Mesendoderm (in vitro differentiated cells): ENCODE measurements at regions not wholly inside any gene's neighbourhood (a gene's known extent, or its start where the extent isn't known, plus 50 kb on each side); places are given as distances from the start of the nearest gene placed in this dataset.
"Not testable (repeated sequence)": the region's sequence is repeated elsewhere in the genome, so short reads cannot be mapped to it uniquely, and the experiment has no call there.

ENCODE experiments used
- DNase-seq: peaks from one replicate; pipeline ENCODE4 v3.0.0; 2013
- H2AK5ac ChIP-seq: 2 replicates; pipeline ENCODE4 v1.6.1; 2013; ENCODE audit warnings: low read length, inconsistent platforms
- H2BK120ac ChIP-seq: 2 replicates; pipeline ENCODE4 v1.6.1; 2013; ENCODE audit warnings: low read depth, mild to moderate bottlenecking, low read length, moderate library complexity, mixed read lengths
- H2BK15ac ChIP-seq: replicated peaks from 2 replicates; pipeline ENCODE4 v1.6.1; 2013; ENCODE audit warnings: low read depth, mild to moderate bottlenecking, moderate library complexity
- H2BK5ac ChIP-seq: 2 replicates; pipeline ENCODE4 v1.6.1; 2013; ENCODE audit warnings: low read length, inconsistent platforms
- H3K18ac ChIP-seq: 2 replicates; pipeline ENCODE4 v1.6.1; 2013; ENCODE audit warnings: mild to moderate bottlenecking, low read length, mixed read lengths
- H3K23ac ChIP-seq: one replicate; pipeline ENCODE4 v1.6.1; 2013; ENCODE audit warnings: low read length
- H3K27ac ChIP-seq: 2 replicates; pipeline ENCODE4 v1.5.1; 2013; ENCODE audit warnings: low read depth, mild to moderate bottlenecking, inconsistent platforms, low read length, moderate library complexity
- H3K27me3 ChIP-seq: 2 replicates; pipeline ENCODE4 v1.6.1; 2013; ENCODE audit warnings: low read length, control low read depth, mild to moderate bottlenecking, inconsistent platforms; ENCODE audit not compliant: insufficient read depth, poor library complexity
- H3K36me3 ChIP-seq: 2 replicates; pipeline ENCODE4 v1.6.1; 2013; ENCODE audit warnings: low read length, inconsistent platforms; ENCODE audit not compliant: control insufficient read depth, insufficient read depth
- H3K4ac ChIP-seq: one replicate; pipeline ENCODE4 v1.6.1; 2013; ENCODE audit warnings: low read depth, mild to moderate bottlenecking, low read length, moderate library complexity
- H3K4me1 ChIP-seq: 2 replicates; pipeline ENCODE4 v1.6.1; 2013; ENCODE audit warnings: low read depth, low read length, inconsistent platforms; ENCODE audit not compliant: control insufficient read depth
- H3K4me2 ChIP-seq: 2 replicates; pipeline ENCODE4 v1.6.1; 2013; ENCODE audit warnings: low read length
- H3K4me3 ChIP-seq: 2 replicates; pipeline ENCODE4 v1.5.1; 2013; ENCODE audit warnings: mild to moderate bottlenecking, low read length
- H3K56ac ChIP-seq: one replicate; pipeline ENCODE4 v1.6.1; 2013; ENCODE audit warnings: low read length
- H3K79me1 ChIP-seq: 2 replicates; pipeline ENCODE4 v1.6.1; 2013; ENCODE audit warnings: low read length, inconsistent platforms
- H3K79me2 ChIP-seq: 2 replicates; pipeline ENCODE4 v1.6.1; 2013; ENCODE audit warnings: mild to moderate bottlenecking, low read length; ENCODE audit not compliant: control insufficient read depth, insufficient read depth
- H3K9ac ChIP-seq: 2 replicates; pipeline ENCODE4 v1.6.1; 2013; ENCODE audit warnings: low read length, inconsistent platforms
- H4K5ac ChIP-seq: one replicate; pipeline ENCODE4 v1.6.1; 2013; ENCODE audit warnings: low read length
- H4K8ac ChIP-seq: one replicate; pipeline ENCODE4 v1.6.1; 2013; ENCODE audit warnings: low read depth, mild to moderate bottlenecking, control low read depth, low read length, moderate library complexity
- WGBS: extraction: QIAGEN DNeasy Blood & Tissue Kit; methylation state at CpG from one replicate; pipeline ENCODE4 v1.1.7; 2013; ENCODE audit warnings: low lambda C conversion rate, missing lambda C conversion rate; ENCODE audit not compliant: insufficient coverage; ENCODE audit errors: extremely low coverage; 5-methylcytosine and 5-hydroxymethylcytosine counted together

DNA sequence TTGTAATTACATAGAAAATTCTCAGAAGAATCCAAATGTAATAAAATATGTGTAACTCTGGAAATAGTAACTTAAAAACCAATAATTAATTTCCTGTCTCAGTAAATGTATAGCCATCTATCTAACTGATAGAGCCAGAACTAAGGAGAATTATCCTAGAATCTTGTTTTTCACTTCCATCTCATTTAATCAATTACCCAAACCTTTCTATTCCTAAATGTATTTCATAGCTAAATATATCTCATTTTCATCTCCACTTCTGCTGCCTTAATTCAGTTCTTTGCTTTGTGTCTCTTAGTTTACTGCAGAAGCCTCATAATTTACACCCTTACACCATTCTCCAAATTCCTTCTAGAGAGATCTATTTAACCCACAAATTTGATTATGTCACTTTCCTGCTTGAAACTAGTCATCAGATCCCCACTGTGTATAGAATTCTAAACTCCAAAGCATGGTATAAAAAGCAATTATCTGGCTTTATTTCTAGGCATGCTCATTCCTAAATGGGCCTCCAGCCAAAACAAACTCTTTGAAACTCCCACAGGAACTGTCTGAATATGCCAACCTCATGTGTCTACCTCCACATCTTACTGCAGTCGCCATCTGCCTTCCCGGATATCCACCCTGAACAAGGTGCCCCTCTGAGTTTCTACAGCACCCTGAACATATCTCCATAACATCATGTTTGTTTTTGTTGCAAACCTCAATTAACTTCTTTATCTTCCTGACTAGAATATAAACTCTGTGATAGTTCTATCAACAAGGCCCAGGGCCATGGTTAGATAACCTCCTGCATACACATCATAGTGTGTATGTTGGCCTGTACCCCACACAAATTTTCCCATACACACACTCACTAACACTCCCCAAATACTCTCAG lies 70.5 kb upstream of the ADTRP start:
- no CpG with 5 or more reads among the region's 2 CpGs for WGBS
- Histone ChIP-seq H2BK120ac (no peak overlapping the region), H2BK5ac (no peak overlapping the region), H3K4me2 (no peak overlapping the region), H3K4ac (no peak overlapping the region), H2BK15ac (no peak overlapping the region), H4K8ac (no peak overlapping the region), H4K5ac (no peak overlapping the region), H3K56ac (no peak overlapping the region), H2AK5ac (no peak overlapping the region), H3K79me2 (no peaks in the 10 kb centered on the region), H3K4me3 (no peak overlapping the region), H3K4me1 (no peaks in the 10 kb centered on the region), H3K79me1 (no peaks in the 10 kb centered on the region), H3K27me3 (no peaks in the 10 kb centered on the region), H3K23ac (no peak overlapping the region), H3K36me3 (no peaks in the 10 kb centered on the region), H3K18ac (no peak overlapping the region), H3K9ac (no peak overlapping the region), H3K27ac (no peak overlapping the region)
- DNase-seq, result no peak

DNA sequence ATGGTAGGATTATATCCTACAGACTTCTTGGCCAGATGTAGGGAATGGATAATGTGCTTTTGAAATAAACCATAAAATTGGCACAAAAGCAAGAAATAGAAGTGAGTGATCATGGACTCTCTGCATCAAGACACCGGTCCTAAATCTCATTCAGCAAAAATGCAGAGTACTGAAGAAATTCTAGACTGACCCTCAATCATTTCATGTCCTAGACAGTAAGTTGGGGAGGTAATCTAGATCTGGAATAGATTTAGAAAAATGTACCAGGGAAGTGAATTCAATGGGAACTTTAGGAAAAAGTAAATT lies 69.7 kb upstream of the ADTRP start:
- H3K4me1 ChIP-seq, result no peaks in the 10 kb centered on the region
- H3K79me1 ChIP-seq, result no peaks in the 10 kb centered on the region
- WGBS, result no CpG with 5 or more reads among the region's 1 CpG
- no peak overlapping the region for H2BK5ac ChIP-seq
- no peak overlapping the region for H2BK120ac ChIP-seq
- no peak overlapping the region for H3K18ac ChIP-seq
- no peaks in the 10 kb centered on the region for H3K27me3 ChIP-seq
- H3K56ac ChIP-seq, result no peak overlapping the region
- H2AK5ac ChIP-seq, result no peak overlapping the region
- no peaks in the 10 kb centered on the region for H3K36me3 ChIP-seq
- no peaks in the 10 kb centered on the region for H3K79me2 ChIP-seq
- no peak overlapping the region for H3K4me3 ChIP-seq
- H2BK15ac ChIP-seq, result no peak overlapping the region
- no peak overlapping the region for H3K4me2 ChIP-seq
- no peak overlapping the region for H3K4ac ChIP-seq
- H4K5ac ChIP-seq, result no peak overlapping the region
- DNase-seq, result no peak
- H3K9ac ChIP-seq, result no peak overlapping the region
- no peak overlapping the region for H3K27ac ChIP-seq
- no peak overlapping the region for H3K23ac ChIP-seq
- H4K8ac ChIP-seq, result no peak overlapping the region

DNA sequence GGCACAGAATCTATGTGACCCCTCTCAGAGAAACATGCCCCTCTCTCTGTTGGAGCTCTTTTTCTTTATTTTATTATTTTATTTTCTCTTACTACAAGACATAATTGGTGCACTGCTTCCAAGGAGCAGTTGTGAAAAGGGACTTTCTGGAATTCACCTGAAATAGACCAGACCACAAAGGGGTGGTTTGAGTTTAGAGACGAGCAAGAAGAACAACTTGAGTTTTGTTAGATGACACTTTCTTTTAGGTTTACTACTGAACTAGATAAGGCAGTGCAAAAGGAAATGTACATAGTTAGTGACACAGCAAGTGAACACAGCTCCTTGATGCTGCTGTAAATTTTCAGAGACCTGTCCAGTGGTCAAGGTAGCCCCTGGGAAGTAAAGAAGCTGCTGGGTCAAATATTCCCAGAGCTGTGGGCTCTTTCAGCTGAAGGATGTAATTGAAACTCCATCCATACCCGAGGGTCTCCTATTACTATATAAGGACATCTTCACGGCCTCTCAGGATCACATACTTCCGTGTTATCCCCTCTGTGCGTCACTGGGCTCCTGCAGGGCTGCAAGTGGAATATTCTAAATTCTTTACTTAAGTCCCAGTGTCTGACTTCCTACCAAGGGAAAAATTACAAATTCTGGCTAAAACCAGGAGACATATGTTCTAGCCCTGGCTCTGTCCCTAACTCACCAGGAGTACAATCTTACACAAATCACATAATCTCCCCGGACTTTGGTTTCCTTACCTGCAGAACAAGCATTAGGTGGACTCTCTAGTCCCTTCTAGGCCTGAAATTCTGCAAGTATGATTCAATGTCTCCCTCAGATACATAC lies 69.1 kb upstream of the ADTRP start:
- Histone ChIP-seq H2AK5ac (no peak overlapping the region), H3K79me1 (no peaks in the 10 kb centered on the region), H3K79me2 (no peaks in the 10 kb centered on the region), H3K4me3 (no peak overlapping the region), H3K4me2 (no peak overlapping the region), H2BK15ac (no peak overlapping the region), H2BK5ac (no peak overlapping the region), H3K4ac (no peak overlapping the region), H3K18ac (peak overlapping the region; percentile 3), H4K8ac (no peak overlapping the region), H3K27ac (no peak overlapping the region), H3K36me3 (no peaks in the 10 kb centered on the region), H2BK120ac (no peak overlapping the region), H3K23ac (no peak overlapping the region), H3K56ac (no peak overlapping the region), H4K5ac (no peak overlapping the region), H3K27me3 (no peaks in the 10 kb centered on the region), H3K4me1 (no peaks in the 10 kb centered on the region), H3K9ac (no peak overlapping the region)
- peak; percentile 69 for DNase-seq
- no CpG with 5 or more reads among the region's 6 CpGs for WGBS

DNA sequence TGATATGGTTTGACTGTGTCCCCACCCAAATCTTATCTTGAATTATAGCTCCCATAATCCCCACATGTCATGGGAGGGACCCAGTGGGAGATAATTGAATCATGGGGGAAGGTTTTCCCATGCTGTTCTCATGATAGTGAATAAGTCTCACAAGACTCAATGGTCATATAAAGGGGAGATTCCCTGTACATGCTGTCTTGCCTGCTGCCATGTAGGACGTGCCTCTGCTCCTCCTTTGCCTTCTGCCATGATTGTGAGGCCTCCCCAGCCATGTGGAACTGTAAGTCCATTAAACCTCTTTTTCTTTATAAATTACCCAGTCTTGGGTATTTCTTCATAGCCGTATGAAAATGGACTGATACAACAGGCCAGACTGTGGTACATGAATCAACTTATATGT lies 68.5 kb upstream of the ADTRP start:
- H3K4me2 ChIP-seq, H3K27me3 ChIP-seq, H3K56ac ChIP-seq, H2BK120ac ChIP-seq, H3K79me2 ChIP-seq, H3K27ac ChIP-seq, DNase-seq, H3K23ac ChIP-seq, H2BK15ac ChIP-seq, H3K18ac ChIP-seq, H4K5ac ChIP-seq, H3K4me1 ChIP-seq, H3K79me1 ChIP-seq, H2AK5ac ChIP-seq, H3K9ac ChIP-seq, H3K4me3 ChIP-seq, H4K8ac ChIP-seq, H2BK5ac ChIP-seq, H3K36me3 ChIP-seq: not testable (repeated sequence)
- H3K4ac ChIP-seq, result peak overlapping the region; percentile 24
- no CpG with 5 or more reads among the region's 2 CpGs for WGBS

DNA sequence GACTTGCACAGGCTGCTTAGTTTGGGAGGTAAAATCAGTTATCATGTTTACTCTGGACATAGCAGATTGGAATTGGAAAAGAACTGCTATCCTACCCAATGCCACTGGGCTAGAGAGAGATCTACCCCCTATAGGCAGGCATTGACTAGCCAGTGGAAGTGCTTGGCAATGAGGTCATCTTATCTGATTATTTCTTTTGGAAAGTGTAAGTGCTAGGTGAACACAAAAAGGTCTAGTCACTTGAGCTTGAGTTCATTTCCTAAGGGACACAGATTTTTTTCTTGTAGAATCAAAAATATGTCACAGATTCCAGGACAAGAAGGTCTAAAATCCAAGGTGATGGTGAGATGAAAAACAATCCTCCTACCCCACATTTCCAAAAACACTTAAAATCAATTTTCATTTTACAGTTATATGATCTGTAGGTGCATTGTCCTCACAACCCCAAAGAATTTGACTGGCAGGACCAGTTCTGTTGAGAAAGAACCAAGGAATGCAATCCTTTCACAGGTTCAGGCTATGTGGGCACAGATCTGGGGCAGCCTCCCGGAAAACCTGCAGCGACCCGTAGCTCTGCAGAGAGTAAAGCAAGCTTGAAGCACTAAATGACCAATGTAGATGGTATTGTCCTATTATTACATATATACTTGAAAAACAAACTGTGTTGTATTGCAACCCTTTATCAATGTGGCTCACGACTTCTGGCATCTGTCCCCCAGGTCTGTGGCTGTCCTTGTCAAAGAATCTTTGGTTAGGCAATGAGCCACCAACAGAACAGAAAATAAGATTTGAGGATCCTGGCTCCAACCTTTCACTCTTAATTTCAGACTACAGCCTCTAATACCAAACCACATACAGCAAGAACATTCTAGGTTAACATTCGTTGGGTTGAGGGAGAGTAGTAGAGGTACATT lies 67.3 kb upstream of the ADTRP start:
- no peaks in the 10 kb centered on the region for H3K79me1 ChIP-seq
- no peak overlapping the region for H4K8ac ChIP-seq
- no peak overlapping the region for H3K4me3 ChIP-seq
- H2AK5ac ChIP-seq, result no peak overlapping the region
- H3K56ac ChIP-seq, result no peak overlapping the region
- no peaks in the 10 kb centered on the region for H3K79me2 ChIP-seq
- peak; percentile 36 for DNase-seq
- H3K4me2 ChIP-seq, result no peak overlapping the region
- no peak overlapping the region for H3K23ac ChIP-seq
- no peak overlapping the region for H4K5ac ChIP-seq
- H3K27me3 ChIP-seq, result no peaks in the 10 kb centered on the region
- no peak overlapping the region for H3K9ac ChIP-seq
- H3K4ac ChIP-seq, result no peak overlapping the region
- H2BK15ac ChIP-seq, result no peak overlapping the region
- H3K27ac ChIP-seq, result no peak overlapping the region
- H3K4me1 ChIP-seq, result no peaks in the 10 kb centered on the region
- no peak overlapping the region for H2BK5ac ChIP-seq
- H3K36me3 ChIP-seq, result no peaks in the 10 kb centered on the region
- H2BK120ac ChIP-seq, result no peak overlapping the region
- no CpG with 5 or more reads among the region's 5 CpGs for WGBS
- no peak overlapping the region for H3K18ac ChIP-seq
